Caco-2 (cell line): ENCODE measurements at regions not wholly inside any gene's neighbourhood (a gene's known extent, or its start where the extent isn't known, plus 50 kb on each side); places are given as distances from the start of the nearest gene placed in this dataset.
A peak's percentile ranks its signal among the peaks of the same experiment; 100 is the strongest.

ENCODE experiments used
- BruUV-seq: library from RNA; stranded (reverse); fragments of 400-500 nt; replicated peaks from 2 replicates; lab custom pipeline; 2021; lab: Mats Ljungman, UMichigan
- CTCF ChIA-PET: fragments of 300-600 bp; sonication (Branson Sonifier 250); formaldehyde crosslinking; loops from one replicate; lab custom pipeline; 2022; ENCODE audit warnings: antibody characterized with exemption; lab: Charles Lee
- POLR2A ChIA-PET: fragments of 300-600 bp; sonication (Branson Sonifier 250); formaldehyde crosslinking; loops from one replicate; lab custom pipeline; 2022; ENCODE audit warnings: antibody characterized with exemption; lab: Charles Lee
- DNase-seq, 2 experiments: peaks; one replicate each; pipeline versions ENCODE4 v3.0.0 to v3.0.0-alpha.2; 2020 to 2022
- H3K27me3 ChIP-seq: replicated peaks from 2 replicates; pipeline ENCODE4 v1.6.0; 2011; ENCODE audit warnings: low read length; ENCODE audit not compliant: control insufficient read depth, insufficient read depth
- H3K36me3 ChIP-seq: 2 replicates; pipeline ENCODE4 v1.5.1; 2011; ENCODE audit warnings: low read length; ENCODE audit not compliant: control insufficient read depth, insufficient read depth
- H3K4me1 ChIP-seq: fragments of 250-450 bp; sonication (Bioruptor Pico); 2 replicates; pipeline ENCODE4 v1.5.1; 2020; ENCODE audit warnings: mild to moderate bottlenecking
- H3K4me3 ChIP-seq: 2 replicates; pipeline ENCODE4 v1.5.1; 2011; ENCODE audit warnings: low read depth, mild to moderate bottlenecking, control low read depth, low read length
- H3K9me3 ChIP-seq: fragments of 250-450 bp; sonication (Bioruptor Pico); 2 replicates; pipeline ENCODE4 v1.5.1; 2020; ENCODE audit warnings: mild to moderate bottlenecking, moderate library complexity
- H3K27ac Mint-ChIP-seq: one replicate; pipeline ENCODE4 v1.8.0; 2022; ENCODE audit warnings: mixed read lengths; ENCODE audit not compliant: unreplicated experiment
- H3K27me3 Mint-ChIP-seq: one replicate; pipeline ENCODE4 v1.8.0; 2022; ENCODE audit warnings: mixed read lengths; ENCODE audit not compliant: insufficient read depth, unreplicated experiment
- H3K36me3 Mint-ChIP-seq: one replicate; pipeline ENCODE4 v1.8.0; 2022; ENCODE audit warnings: mild to moderate bottlenecking, mixed read lengths; ENCODE audit not compliant: insufficient read depth, unreplicated experiment
- H3K4me1 Mint-ChIP-seq: one replicate; pipeline ENCODE4 v1.8.0; 2022; ENCODE audit warnings: low read depth, mixed read lengths; ENCODE audit not compliant: unreplicated experiment
- H3K4me3 Mint-ChIP-seq: one replicate; pipeline ENCODE4 v1.8.0; 2022; ENCODE audit warnings: mild to moderate bottlenecking, moderate library complexity, mixed read lengths; ENCODE audit not compliant: unreplicated experiment
- H3K9me3 Mint-ChIP-seq: one replicate; pipeline ENCODE4 v1.8.0; 2022; ENCODE audit warnings: mixed read lengths; ENCODE audit not compliant: unreplicated experiment
- CTCF ChIP-seq, 2 experiments: fragments of 200-600 bp in 1 of 2; IDR thresholded peaks; 1 replicate in 1 of 2; 2 replicates in 1 of 2; pipeline versions ENCODE4 v1.5.1 to v1.8.0; 2011 to 2022; ENCODE audit warnings: antibody characterized with exemption in 1 of 2, control low read depth in 1 of 2, inconsistent platforms in 1 of 2, low read depth in 1 of 2, low read length in 1 of 2, mild to moderate bottlenecking in 1 of 2, moderate library complexity in 1 of 2; ENCODE audit not compliant: insufficient read depth in 1 of 2, severe bottlenecking in 1 of 2, unreplicated experiment in 1 of 2
- intact Hi-C: fragments of 100-400 bp; cut with micrococcal nuclease; formaldehyde crosslinking; loops from one replicate; pipeline ENCODE4 v1.10.0; 2022; ENCODE audit not compliant: unreplicated experiment

GRCh38 chr16:52976539-52977167 is 76.0 kb downstream of the CHD9NB start:
- Mint-ChIP-seq H3K36me3 (no peaks in the 10 kb centered on the region), H3K9me3 (no peaks in the 10 kb centered on the region), H3K4me1 (no peaks in the 10 kb centered on the region), H3K4me3 (no peak overlapping the region), H3K27ac (no peak overlapping the region), H3K27me3 (peaks cover 18% of the 10 kb centered on the region)
- Histone ChIP-seq H3K4me1 (no peaks in the 10 kb centered on the region), H3K9me3 (no peaks in the 10 kb centered on the region), H3K4me3 (no peak overlapping the region), H3K36me3 (no peaks in the 10 kb centered on the region), H3K27me3 (no peaks in the 10 kb centered on the region; the same call in 1 of the 2 replicates)
- POLR2A ChIA-PET: no interaction called here
- peak in 1 of 2 experiments; percentile 37 for DNase-seq
- TF ChIP-seq CTCF (IDR thresholded peaks at IDR 0.05; ENCODE audit: insufficient read depth in 1 of 2, low read depth in 1 of 2, low read length in 1 of 2, severe bottlenecking in 1 of 2, unreplicated experiment in 1 of 2): peak; percentile 22 to 50
- intact Hi-C loops: loop anchor here (1.0 kb wide), 1 partner anchor 46 kb away; no protein-coding TSS in a partner anchor
- BruUV-seq: no TSS peak
- CTCF ChIA-PET: interaction anchor here (0.6 to 1.6 kb wide), 4 partner anchors 15 to 307 kb away, joined by 3 to 11 read pairs (median 6); no protein-coding TSS in a partner anchor

GRCh38 chr16:52967744-52968143 is 85.0 kb downstream of the CHD9NB start:
- no peak for DNase-seq
- no peak overlapping the region for H3K27ac Mint-ChIP-seq
- H3K4me1 Mint-ChIP-seq: no peaks in the 10 kb centered on the region
- Histone ChIP-seq H3K9me3 (no peaks in the 10 kb centered on the region), H3K27me3 (no peaks in the 10 kb centered on the region), H3K36me3 (no peaks in the 10 kb centered on the region), H3K4me3 (no peak overlapping the region), H3K4me1 (no peaks in the 10 kb centered on the region)
- no peak for TF ChIP-seq CTCF (IDR thresholded peaks at IDR 0.05; ENCODE audit: insufficient read depth in 1 of 2, low read depth in 1 of 2, low read length in 1 of 2, severe bottlenecking in 1 of 2, unreplicated experiment in 1 of 2)
- intact Hi-C loops: no loop called here
- BruUV-seq: no TSS peak
- H3K36me3 Mint-ChIP-seq: no peaks in the 10 kb centered on the region
- POLR2A ChIA-PET: no interaction called here
- no peak overlapping the region for H3K4me3 Mint-ChIP-seq
- no peaks in the 10 kb centered on the region for H3K9me3 Mint-ChIP-seq
- peaks cover 7% of the 10 kb centered on the region for H3K27me3 Mint-ChIP-seq
- CTCF ChIA-PET: interaction anchor here (1.2 kb wide), 1 partner anchor 54 kb away, joined by 3 read pairs; no protein-coding TSS in a partner anchor

- Mint-ChIP-seq H3K9me3 (no peaks in the 10 kb centered on the region), H3K4me1 (no peaks in the 10 kb centered on the region), H3K4me3 (no peak overlapping the region), H3K27me3 (peaks cover 2% of the 10 kb centered on the region), H3K27ac (no peak overlapping the region), H3K36me3 (no peaks in the 10 kb centered on the region)
- Histone ChIP-seq H3K27me3 (no peaks in the 10 kb centered on the region), H3K4me1 (no peaks in the 10 kb centered on the region), H3K36me3 (no peaks in the 10 kb centered on the region), H3K4me3 (no peak overlapping the region), H3K9me3 (no peaks in the 10 kb centered on the region)
- no TSS peak for BruUV-seq
- DNase-seq: no peak
- ChIA-PET POLR2A (no interaction called here), CTCF (interaction anchor here (1.4 kb wide), 1 partner anchor 52 kb away, joined by 3 read pairs; no protein-coding TSS in a partner anchor)
- no peak for TF ChIP-seq CTCF (IDR thresholded peaks at IDR 0.05; ENCODE audit: insufficient read depth in 1 of 2, low read depth in 1 of 2, low read length in 1 of 2, severe bottlenecking in 1 of 2, unreplicated experiment in 1 of 2)
- intact Hi-C loops: no loop called here
These were observed 88.4 kb downstream of the CHD9NB start for GRCh38 chr16:52964290-52964689.
